HG03039 (cell line): ENCODE measurements at regions not wholly inside any gene's neighbourhood (a gene's known extent, or its start where the extent isn't known, plus 50 kb on each side); places are given as distances from the start of the nearest gene placed in this dataset.
"Not testable (repeated sequence)": the region's sequence is repeated elsewhere in the genome, so short reads cannot be mapped to it uniquely, and the experiment has no call there.

Experiments used
- ATAC-seq: cut with Tn5 transposase; IDR thresholded peaks from one replicate; pipeline ENCODE4 v1.9.1; 2021; ENCODE audit warnings: mild to moderate bottlenecking, moderate library complexity; ENCODE audit not compliant: unreplicated experiment

DNA sequence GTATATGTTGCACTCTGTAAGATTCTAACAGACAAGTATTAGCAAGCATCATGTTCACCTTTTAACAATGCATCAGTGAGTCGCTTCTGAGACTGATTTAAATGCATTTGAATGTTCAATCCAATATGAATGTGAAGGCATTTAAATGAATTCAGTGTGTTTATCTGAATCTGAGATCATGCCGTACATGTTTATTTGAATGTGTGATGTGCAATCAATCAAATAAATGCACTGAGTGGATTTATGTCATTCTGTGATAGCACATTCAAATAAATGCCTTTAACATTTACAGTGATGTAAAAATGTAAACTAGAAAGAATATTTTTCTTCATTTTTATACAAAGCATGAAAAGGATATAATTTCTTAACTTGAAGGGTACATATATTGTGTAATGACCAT lies 1063.5 kb upstream of the NUDT12 start:
- no peak for ATAC-seq

DNA sequence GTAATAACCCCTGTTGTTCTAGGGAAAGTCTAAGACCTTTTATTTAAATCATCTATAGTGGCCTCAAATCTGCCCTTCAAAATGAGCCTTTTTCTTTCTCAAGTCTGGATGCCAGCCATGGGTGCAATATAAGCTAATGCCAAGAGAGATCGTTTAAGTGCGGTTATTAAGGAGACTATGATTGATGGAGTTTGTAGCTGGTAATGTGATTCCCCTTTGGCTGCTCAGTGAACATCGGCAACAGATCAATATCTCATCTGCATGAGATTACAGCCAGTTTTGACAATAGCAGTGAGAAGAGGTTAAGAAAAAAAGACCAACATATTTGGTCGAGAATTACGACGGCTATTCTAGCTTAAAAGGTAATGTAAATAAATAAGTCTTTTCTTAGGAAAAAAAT lies 1049.4 kb upstream of the NUDT12 start:
- ATAC-seq: no peak

DNA sequence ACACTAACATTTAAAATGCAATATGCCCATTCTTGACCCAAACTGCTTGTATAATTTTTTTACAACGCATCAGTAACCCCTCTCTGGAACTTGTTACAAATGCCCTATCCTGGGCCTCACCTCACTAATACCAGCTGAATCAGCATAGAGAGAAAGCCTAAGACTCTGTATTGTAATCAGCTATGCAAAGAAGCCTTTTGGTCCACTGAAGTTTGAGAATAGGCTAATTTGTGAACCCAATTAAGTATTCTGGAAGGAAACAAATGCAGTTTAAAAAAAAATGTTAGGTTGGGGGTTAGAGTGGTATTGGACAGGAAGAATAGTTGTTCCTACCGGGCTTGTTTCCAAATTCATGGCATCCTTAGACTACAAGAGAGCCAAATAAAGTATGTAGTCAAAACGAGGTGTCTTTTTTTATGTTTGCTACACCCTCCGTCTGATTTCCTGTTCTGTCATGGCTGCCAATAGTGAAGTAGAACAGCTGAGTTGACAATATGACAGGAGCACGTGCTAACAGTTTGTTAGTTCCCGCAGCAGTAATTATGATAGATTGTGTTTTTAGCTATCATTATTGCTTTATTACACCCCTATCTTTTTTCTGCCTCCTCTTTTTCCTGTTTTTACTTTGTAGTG lies 1048.7 kb upstream of the NUDT12 start:
- no peak for ATAC-seq

DNA sequence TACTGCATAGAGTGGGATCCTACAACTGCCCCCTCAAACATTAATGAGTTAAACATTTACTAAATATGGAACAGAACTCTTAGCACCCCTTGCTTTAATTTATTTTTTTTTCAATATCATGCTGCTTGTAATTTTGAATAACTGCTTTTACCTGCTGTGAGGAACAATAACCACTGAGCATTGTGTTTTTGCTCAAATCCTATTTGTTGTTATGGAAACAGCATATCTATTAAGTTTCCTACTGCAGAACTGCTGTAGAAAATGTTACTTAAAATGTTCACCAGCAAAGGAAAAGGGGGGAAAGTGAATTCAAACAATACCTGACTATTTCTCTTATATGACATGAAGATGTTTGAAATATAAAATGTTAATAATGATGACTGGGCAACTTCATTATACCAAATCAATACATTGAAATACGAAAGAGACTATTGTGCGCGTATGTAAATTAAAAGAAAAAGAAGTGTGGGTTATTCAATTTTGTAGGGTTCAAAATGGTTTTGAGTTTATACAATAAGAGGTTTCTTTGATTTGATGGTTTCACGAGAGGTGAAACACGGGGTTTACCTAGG lies 1043.8 kb upstream of the NUDT12 start:
- no peak for ATAC-seq

DNA sequence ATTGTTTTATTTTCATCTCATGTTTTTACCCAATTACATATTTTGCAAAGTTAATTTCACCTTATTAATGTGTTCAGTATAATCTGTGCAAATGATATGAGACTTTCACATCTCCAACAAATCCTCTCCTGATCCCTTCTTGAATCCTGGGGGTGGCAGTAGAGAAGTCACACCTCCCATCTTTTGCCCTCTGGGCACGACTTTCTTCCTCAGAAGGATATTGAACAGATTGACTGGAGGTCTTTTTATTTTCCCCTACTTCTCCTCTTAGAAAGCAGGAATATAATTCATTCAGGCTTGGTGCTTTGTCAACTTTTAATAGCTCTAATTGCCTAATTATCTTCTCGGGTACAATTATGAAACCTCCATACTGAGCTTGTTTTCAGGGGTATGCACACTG lies 1037.1 kb upstream of the NUDT12 start:
- ATAC-seq: no peak

DNA sequence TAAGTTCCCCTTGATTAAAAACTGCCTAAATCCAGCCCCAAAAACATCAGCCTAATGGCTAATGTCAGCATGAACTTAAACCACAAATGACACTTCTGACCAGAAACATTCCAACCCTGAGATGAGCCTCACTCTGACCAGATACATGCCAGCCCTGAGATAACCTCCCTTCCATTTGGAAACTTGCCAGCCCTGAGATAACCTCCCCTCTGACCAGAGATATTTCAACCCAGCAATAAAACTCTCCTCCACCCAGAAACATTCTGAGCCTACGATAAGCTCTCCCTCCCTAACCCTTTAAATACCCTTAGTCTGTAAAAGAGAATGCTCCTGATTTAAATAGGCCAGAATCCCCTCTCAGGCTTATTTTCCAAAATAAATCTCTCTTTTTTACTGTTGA lies 1035.7 kb upstream of the NUDT12 start:
- no peak for ATAC-seq

DNA sequence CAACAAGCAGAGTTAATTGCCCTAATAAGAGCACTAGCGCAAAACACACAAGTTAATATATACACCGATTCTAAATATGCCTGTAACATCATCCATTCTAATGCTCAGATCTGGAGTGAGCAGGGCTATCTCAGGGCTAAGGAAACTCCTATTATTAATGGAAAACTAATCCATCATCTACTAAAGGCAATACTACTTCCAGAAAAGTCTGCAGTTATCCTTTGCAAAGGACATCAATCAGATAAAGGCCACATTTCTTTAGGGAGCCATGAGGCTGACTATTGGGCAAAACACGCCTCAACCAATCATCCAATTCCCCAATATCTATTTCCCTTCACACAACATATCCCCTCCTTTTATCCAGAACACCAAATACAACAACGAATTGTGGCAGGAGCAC lies 1032.3 kb upstream of the NUDT12 start:
- ATAC-seq: no peak

DNA sequence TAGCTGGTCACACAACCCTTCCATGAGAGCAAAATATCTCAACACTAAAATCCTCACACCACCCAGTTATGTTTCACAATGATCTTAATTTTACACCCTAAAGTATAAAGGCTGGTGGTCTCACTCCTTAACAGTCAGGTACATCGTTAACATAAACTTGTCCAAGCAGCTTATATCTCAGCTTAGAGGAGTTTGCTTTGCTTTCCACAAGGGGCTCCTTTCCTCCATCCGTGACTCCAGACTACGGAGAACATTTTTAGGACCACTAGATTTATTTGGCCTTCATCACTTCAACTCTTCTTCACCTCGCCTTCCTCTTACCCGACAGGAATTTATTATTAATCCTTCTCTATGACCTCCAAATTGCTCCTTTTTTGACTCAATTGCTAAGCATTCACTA lies 1014.1 kb upstream of the NUDT12 start:
- no peak for ATAC-seq

DNA sequence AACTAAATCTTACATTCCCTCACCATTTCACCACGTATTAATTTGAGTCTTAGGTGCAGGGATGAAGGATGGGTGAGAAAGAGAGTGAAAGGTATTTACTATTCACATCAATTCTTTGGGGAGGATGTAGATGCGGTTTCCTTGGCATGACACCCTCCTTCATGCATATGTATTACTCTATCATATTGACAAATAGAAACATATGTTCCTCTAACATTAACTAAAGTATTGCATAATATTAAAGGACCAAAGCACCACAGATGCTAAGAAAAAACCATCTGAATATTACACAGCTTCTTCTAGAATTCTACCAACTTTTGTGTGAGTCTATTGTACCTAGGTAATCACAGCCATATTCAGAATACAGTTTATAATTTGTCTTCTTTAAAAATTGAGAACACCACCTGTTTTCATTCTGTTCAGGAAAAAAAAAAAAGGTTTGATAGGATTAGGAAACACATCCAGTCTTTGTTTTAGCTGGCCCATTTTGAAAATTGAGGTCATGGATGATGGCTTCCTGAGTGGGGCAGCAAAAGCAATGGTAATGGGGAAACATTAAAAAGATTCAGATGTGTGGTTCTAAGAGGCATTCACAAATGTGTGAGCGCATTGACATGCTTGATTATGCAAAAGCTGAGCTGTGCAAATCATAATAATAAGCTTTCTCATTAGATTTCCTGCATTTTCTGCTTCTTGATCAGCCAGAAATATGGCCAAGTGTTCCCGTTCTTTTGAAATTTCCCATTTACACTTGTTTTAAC lies 1011.5 kb upstream of the NUDT12 start:
- ATAC-seq: no peak

DNA sequence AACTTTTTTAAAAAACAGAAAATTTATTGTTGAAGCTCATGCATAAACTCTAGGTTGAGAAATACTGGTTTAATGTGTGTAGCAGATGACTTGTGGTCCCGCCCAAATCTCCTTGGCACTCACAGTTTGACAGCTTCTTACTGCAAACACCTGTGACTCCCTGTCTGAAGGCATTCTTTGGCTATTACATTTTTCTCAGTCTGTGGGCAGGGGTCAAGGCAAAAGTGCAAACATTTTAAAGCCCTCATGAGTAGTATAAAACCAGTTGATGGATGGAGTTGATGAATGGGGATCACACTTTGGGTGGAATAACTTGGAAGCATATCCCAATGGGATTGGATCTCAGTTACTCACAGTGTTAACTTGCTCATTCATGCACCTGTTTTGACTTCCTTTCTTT lies 1007.0 kb upstream of the NUDT12 start:
- no peak for ATAC-seq

DNA sequence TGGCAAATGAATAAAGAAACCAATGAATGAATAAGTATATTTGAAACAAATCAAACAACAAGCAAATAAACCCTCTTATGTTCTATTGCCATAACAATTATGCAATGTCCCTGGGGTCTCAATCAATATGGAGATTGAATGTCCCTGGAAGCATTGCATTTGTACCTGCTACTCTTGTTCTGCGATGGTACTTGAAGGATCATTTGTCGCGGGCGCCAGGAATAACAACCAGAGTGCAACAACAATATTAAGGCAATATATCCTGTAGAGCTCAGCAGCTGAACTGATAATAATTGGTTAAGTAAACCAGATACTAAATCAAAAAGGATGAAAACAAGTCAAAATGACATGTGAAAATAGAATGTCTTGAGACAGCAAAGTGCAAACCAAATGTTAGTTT lies 1001.9 kb upstream of the NUDT12 start:
- no peak for ATAC-seq

DNA sequence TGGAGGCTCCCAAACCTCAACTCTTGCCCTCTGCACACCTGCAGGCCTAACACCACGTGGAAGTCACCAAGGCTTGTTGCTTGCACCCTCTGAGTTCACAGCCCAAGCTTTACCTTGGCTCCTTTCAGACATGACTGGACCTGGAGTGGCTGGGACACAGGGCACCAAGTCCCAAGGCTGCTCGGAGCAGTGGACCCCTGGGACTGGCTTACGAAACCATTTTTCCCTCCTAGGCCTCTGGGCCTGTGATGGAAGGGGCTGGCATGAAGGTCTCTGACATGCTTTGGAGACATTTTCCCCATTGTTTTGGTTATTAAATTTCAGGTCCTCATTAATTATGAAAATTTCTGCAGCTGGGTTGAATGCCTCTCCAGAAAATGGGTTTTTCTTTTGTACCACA lies 994.4 kb upstream of the NUDT12 start:
- ATAC-seq: no peak

DNA sequence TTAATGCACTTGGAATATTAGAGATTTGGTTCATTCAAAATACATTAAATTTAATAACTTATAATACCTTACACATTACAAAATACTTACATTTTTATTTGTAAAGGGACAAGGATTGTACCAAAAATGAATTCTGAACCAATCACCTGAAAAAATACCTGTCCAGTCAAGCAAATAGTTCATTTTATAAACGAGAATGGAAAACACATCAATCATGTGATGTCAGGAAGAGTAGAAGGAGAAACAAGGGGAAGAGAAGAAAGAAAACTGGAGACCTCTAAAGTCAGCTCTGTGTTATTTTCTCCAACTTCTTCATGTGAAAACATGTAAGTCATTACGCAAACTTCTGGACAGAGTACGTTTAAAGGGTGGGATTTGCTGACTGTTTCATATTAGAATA lies 989.0 kb upstream of the NUDT12 start:
- ATAC-seq: no peak

DNA sequence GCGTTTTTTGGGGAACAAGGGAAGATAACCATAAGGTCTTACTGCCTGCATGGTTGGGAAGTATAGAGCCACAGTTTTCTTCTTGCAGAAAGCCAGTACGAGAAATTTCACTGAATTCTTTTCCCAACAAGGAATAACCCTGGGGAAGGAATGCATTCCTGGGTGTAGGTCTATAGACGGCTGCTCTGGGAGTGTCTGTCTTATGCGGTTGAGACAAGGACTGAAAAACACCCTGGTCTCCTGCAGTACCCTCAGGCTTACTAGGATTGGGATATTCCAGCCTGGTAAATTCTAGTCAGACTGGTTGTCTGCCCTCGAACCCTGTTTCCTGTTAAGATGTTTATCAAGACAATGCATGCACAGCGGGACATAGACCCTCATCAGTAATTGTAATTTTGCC lies 984.3 kb upstream of the NUDT12 start:
- ATAC-seq: not testable (repeated sequence)

DNA sequence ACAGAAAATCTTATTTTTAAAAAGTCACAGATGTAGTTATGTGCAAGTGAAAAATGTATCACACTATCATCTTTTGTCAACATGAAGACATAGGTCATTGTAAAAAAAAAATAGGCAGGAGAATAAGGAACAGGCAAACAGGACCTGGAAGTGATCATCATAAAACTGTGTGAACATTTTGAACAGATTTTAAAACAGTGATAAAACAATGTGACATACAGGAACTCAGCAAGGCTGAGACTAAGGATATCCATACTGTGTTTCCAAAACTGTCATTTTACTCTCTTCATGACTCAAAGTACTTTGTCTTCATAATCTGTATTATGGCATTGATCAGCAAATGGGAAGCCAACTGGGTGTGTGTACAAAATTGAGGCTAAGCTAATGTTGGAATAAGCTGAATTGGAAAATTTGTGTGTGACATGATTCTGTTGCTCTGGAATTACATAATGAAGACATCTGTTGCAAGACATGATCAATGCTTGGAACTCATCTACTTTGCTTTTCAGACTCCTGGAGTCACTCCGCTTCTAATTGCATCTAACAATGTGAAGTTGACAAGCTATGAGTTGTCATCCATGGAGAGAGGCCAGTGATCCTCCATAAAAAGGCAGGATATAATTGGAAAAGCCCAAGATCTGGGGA lies 978.7 kb upstream of the NUDT12 start:
- ATAC-seq: no peak

DNA sequence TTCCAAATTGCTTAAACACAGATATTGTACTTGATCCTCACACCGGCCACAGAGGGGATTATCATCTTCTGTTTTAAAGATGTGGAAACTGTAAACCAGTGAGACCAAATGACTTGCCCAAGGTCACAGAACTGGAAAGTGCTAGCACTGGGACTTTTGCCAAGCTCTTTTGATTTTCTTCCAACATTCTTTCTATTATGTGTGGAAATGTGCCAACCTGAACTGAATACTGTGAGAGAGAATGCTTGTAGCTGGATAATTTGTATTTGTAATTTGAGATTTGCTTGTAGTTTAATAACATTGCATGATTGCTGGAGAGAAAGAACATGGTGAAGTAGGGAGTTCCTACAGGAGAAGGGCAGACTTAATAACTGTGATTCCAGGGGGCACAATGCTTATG lies 977.9 kb upstream of the NUDT12 start:
- no peak for ATAC-seq

DNA sequence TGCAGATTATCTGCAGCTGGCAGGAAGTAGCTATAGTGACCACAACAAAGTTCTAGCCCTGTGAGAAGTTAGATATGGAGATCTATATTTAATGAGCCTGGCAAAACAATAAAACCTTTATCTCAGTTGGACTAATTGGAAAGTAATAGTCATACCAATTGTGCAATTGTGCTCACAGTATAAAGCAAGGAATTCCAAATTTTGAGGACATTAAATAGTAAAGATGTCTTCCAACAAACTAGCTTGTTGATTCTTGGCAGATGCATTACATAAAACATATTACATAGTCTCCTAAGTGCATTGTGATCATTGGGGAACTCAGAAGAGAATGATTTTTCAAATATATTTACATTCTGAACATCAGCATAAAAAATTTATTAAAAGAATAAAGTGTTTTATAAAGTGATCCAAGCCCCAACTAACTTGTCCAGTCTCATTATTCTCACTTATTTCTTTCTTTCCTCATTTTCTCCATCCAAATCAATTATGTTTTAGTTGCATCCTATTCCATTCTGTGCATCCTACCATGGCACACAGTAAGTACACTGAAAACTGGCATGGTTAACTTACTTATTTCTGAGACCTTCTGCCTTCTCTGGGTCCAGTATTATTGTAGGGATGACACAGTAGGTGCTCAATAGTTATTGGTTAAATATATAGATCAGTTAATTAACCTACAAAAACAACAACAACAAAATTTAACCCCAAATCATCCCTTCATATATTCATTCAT lies 977.2 kb upstream of the NUDT12 start:
- no peak for ATAC-seq

DNA sequence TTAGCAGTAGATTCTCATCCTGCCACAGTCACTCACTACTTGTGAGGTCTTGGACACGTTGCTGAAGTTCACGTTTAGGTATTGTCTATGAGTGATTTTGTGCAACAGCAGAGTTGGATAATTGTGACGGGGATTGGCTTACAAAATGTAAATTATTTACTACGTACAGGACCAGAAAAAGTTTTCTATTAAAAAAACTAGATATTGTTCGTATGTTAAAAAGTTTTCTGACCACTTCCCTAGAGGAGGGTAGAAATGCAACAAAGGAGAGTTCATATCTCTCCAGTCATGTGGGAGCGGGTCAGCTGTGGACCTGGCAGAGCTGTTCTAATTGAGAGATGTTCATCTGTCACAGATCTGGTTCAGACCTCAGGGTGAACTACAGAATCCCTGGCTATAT lies 976.1 kb upstream of the NUDT12 start:
- ATAC-seq: no peak

DNA sequence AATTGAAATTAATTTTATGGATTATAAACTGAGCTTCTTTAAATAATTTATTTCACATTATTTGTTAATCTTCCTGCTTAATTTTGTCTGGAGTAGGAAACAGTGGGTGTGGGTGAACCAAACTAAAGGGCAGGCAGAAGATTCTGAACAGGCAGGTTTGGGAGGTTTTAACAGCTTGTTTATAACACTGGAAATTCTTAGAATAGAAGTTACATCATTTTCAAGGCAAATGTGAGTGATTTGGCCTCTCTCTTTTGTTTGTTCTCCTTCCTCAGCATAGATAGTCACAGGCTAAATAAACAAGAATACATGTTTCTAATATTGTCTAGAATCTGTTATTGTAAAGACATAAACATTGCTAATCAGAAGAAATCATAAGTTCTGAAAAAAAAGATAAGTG lies 970.9 kb upstream of the NUDT12 start:
- no peak for ATAC-seq

DNA sequence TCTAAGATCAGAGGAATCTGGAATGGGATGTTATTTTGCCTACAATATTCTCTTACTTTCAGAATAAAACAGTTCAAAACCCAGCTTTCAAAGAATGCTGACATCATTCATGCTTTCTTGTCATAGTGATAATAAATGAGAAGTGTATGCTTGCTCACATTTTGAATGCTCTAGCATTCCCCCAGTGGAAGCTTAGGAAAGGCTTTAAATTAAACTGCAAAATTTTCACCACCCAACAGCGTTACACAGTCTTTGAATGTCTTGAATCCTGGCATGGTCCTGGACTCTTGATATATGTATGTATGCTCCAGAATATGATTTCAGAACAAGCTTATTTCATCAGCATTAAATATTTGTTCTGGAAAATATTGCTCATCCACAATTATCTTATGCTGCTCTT lies 964.3 kb upstream of the NUDT12 start:
- no peak for ATAC-seq

DNA sequence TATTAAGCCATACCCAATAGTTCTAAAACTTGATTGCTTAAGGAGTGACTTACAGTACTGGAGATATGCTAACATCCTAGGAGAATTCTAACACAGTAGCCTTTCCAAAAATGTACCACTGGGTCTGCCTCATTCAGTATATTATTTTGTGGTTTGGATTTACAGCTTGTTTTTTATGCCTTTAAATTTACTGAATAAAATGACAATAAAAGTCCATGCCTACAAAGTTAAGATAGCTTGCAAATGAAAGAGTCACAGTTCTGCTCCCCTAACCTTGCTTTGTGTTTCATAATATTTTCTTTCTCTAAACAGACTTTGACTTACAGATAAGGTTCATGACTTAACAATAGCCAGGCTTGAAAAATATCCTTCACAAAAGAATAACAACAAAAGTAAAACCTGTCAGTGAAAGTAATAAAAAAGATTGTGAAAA lies 951.1 kb upstream of the NUDT12 start:
- ATAC-seq: no peak
